ENCODE measurements at regions not wholly inside any gene's neighbourhood (a gene's known extent, or its start where the extent isn't known, plus 50 kb on each side); places are given as distances from the start of the nearest gene placed in this dataset.
A peak's percentile ranks its signal among the peaks of the same experiment; 100 is the strongest.

DNA sequence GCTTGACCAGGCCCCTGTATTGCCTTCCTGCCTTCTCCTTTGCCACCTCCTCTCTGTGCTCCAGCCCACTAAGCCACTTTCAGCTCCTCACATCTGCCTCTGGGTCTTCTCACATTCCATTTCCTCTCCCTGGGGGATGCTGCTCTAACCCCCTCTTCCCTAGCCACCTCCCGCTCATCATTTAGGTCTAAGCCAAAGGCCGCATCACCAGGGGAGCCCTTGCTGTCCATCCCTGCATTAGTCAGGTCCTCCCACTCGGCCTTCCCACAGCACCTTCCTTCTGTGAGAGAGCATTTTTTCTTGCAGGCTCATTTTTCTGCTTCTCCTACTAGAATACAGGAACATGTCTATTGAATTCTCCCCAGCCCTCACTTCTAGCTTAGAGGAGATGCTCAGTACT is 72.6 kb upstream of the GALNT10 start:
- WGBS = 93% methylated on average over 3 of the region's 3 CpGs
- H3K27me3 ChIP-seq = no peaks in the 10 kb centered on the region

DNA sequence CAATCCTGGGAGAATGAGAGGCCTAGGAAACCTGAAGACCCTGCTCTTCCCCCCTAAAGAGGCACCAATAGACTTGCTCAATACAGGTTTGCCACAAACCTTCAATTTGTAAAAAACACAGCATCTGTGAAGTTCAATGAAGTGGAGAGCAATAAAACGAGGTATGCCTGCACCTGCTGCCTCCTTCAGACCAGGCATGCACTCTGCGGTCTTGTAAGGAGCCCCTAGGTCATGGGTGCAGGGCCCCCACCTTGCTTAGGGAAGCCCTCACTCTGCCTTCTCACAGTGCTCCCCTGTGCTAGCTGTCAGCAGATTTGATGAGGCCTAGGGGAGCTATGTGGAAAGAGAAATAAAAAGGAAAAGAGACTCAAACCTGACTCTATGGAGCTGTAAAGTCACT is 72.1 kb upstream of the GALNT10 start:
- Histone ChIP-seq H3K36me3 (no peaks in the 10 kb centered on the region), H3K9me3 (no peaks in the 10 kb centered on the region), H3K4me3 (no peak overlapping the region), H3K4me1 (no peaks in the 10 kb centered on the region), H3K27ac (replicated peaks in 1 of 4) (no peak overlapping the region), H3K27me3 (no peaks in the 10 kb centered on the region)
- intact Hi-C loops (cut with DNase I) = no loop called here
- 82% methylated on average over 2 of the region's 2 CpGs for WGBS
- DNase-seq (ENCODE audit: extremely low spot score) = no peak
- TF ChIP-seq, protein P1, sequence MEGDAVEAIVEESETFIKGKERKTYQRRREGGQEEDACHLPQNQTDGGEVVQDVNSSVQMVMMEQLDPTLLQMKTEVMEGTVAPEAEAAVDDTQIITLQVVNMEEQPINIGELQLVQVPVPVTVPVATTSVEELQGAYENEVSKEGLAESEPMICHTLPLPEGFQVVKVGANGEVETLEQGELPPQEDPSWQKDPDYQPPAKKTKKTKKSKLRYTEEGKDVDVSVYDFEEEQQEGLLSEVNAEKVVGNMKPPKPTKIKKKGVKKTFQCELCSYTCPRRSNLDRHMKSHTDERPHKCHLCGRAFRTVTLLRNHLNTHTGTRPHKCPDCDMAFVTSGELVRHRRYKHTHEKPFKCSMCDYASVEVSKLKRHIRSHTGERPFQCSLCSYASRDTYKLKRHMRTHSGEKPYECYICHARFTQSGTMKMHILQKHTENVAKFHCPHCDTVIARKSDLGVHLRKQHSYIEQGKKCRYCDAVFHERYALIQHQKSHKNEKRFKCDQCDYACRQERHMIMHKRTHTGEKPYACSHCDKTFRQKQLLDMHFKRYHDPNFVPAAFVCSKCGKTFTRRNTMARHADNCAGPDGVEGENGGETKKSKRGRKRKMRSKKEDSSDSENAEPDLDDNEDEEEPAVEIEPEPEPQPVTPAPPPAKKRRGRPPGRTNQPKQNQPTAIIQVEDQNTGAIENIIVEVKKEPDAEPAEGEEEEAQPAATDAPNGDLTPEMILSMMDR (IDR thresholded peaks at IDR 0.05) = no peak
- no peak for TF ChIP-seq POLR2AphosphoS5 (IDR thresholded peaks at IDR 0.05)
- TF ChIP-seq POLR2A (IDR thresholded peaks at IDR 0.05; ENCODE audit: low read depth) = no peak
- TF ChIP-seq EP300 (IDR thresholded peaks at IDR 0.05) = no peak

More for the DNA sequence above, 72.6 kb upstream of the GALNT10 start:
- Histone ChIP-seq H3K4me3 (no peak overlapping the region), H3K27ac (replicated peaks in 1 of 4) (no peak overlapping the region), H3K36me3 (no peaks in the 10 kb centered on the region), H3K9me3 (no peaks in the 10 kb centered on the region), H3K4me1 (no peaks in the 10 kb centered on the region)
- DNase-seq (ENCODE audit: extremely low spot score) = no peak
- intact Hi-C loops (cut with DNase I) = no loop called here
- TF ChIP-seq, protein P1 (IDR thresholded peaks at IDR 0.05) = no peak
- TF ChIP-seq EP300 (IDR thresholded peaks at IDR 0.05) (no peak), POLR2AphosphoS5 (IDR thresholded peaks at IDR 0.05) (no peak), POLR2A (IDR thresholded peaks at IDR 0.05; ENCODE audit: low read depth) (no peak)

DNA sequence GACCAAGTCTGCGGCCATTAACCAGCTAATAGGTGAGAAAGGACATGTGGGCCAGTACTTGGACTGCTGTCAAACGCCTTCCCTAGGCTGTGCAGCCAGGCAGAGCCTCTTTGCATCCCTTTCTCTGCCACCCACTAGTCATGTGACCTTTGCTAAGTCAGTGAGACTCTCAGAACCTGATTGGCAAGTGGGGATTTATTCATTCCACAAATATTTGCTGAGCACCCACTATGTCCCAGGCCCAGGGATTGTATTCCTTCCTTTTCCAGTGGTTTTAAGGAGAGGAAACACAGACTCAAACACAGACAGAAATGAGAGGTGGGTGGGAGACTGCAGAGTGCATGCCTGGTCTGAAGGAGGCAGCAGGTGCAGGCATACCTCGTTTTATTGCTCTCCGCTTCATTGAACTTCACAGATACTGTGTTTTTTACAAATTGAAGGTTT is 71.6 kb upstream of the GALNT10 start:
- no peak overlapping the region for H3K27ac ChIP-seq (replicated peaks in 1 of 4)
- no peak for DNase-seq (ENCODE audit: extremely low spot score)
- no peak overlapping the region for H3K4me3 ChIP-seq
- no peaks in the 10 kb centered on the region for H3K4me1 ChIP-seq
- intact Hi-C loops (cut with DNase I) = no loop called here
- no peaks in the 10 kb centered on the region for H3K36me3 ChIP-seq
- no peaks in the 10 kb centered on the region for H3K27me3 ChIP-seq
- WGBS = 80% methylated on average over 4 of the region's 4 CpGs
- TF ChIP-seq POLR2AphosphoS5 (IDR thresholded peaks at IDR 0.05) = no peak
- TF ChIP-seq EP300 (IDR thresholded peaks at IDR 0.05) = no peak
- TF ChIP-seq POLR2A (IDR thresholded peaks at IDR 0.05; ENCODE audit: low read depth) = no peak
- TF ChIP-seq, protein P1 (IDR thresholded peaks at IDR 0.05) = no peak
- no peaks in the 10 kb centered on the region for H3K9me3 ChIP-seq

DNA sequence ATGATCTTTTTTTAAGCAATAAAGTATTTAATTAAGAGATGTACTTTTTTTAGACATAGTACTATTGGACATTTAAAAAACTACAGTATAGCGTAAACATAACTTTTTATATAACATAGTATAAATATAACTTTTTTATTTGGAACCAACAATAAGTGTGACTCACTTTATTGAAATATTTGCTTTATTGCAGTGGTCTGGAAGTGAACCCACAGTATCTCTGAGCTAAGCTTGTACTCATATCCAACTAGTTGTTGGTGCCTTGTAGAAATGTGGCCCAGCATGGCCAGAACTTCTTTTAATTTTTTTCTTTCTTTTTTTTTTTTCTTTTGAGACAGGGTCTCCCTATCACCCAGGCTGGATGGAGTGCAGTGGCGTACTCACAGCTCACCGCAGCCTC is 61.5 kb upstream of the GALNT10 start:
- Histone ChIP-seq H3K27ac (replicated peaks in 1 of 4) (no peak overlapping the region), H3K4me3 (no peak overlapping the region), H3K27me3 (no peaks in the 10 kb centered on the region), H3K4me1 (no peaks in the 10 kb centered on the region), H3K36me3 (no peaks in the 10 kb centered on the region), H3K9me3 (peaks cover 0 to 3% (median 0%) of the 10 kb centered on the region in 4 donors)
- no peak for DNase-seq (ENCODE audit: extremely low spot score)
- no peak for TF ChIP-seq POLR2A (IDR thresholded peaks at IDR 0.05; ENCODE audit: low read depth)
- TF ChIP-seq, protein P1 (IDR thresholded peaks at IDR 0.05) = no peak
- TF ChIP-seq POLR2AphosphoS5 (IDR thresholded peaks at IDR 0.05) = no peak
- no peak for TF ChIP-seq EP300 (IDR thresholded peaks at IDR 0.05)
- intact Hi-C loops (cut with DNase I) = no loop called here
- 94% methylated on average over 3 of the region's 3 CpGs for WGBS

DNA sequence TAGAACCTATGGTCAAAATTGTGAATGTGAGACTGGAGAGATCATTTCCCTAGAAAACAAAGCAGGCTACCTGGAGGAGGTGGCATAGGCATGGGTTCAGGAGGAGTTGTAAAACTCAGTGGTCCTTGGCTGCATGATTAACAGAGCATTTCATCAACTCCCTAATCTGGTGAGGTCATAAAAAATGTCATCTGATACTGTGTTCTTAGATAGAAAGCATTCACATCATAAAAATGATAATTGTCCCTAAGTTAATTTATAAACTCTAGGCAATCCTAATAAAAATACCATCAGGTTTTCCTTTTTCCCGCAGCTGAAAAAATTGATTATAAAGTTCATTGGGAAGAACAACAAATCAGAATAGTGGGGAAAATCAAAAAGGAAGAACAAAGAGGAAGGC is 60.6 kb upstream of the GALNT10 start:
- no peak overlapping the region for H3K27ac ChIP-seq (replicated peaks in 1 of 4)
- no peak for TF ChIP-seq POLR2A (IDR thresholded peaks at IDR 0.05; ENCODE audit: low read depth)
- TF ChIP-seq POLR2AphosphoS5 (IDR thresholded peaks at IDR 0.05) = no peak
- TF ChIP-seq, protein P1 (IDR thresholded peaks at IDR 0.05) = no peak
- TF ChIP-seq EP300 (IDR thresholded peaks at IDR 0.05) = no peak
- H3K4me3 ChIP-seq = no peak overlapping the region
- peak; percentile 5 for DNase-seq (ENCODE audit: extremely low spot score)
- no peaks in the 10 kb centered on the region for H3K4me1 ChIP-seq
- intact Hi-C loops (cut with DNase I) = no loop called here
- 97% methylated on average over 1 of the region's 1 CpG for WGBS
- no peaks in the 10 kb centered on the region for H3K27me3 ChIP-seq
- no peaks in the 10 kb centered on the region for H3K9me3 ChIP-seq
- H3K36me3 ChIP-seq = no peaks in the 10 kb centered on the region
